ENCODE measurements at regions not wholly inside any gene's neighbourhood (a gene's known extent, or its start where the extent isn't known, plus 50 kb on each side); places are given as distances from the start of the nearest gene placed in this dataset.

GRCh38 chr11:27860811-27861210 lies 160.6 kb upstream of the BDNF start:
- in situ Hi-C loops (cut with HindIII; ENCODE audit: low sequenced_read_pairs) = no loop called here
- DNase-seq (ENCODE audit: low read depth) = no peak
- TF ChIP-seq CTCF (IDR thresholded peaks at IDR 0.05; ENCODE audit: low read depth, low read length, missing control alignments) = no peak
- no peak overlapping the region for H3K4me3 ChIP-seq (ENCODE audit: low read depth, low read length)

GRCh38 chr11:27858866-27859265 lies 158.6 kb upstream of the BDNF start:
- H3K4me3 ChIP-seq (ENCODE audit: low read depth, low read length) = no peak overlapping the region
- TF ChIP-seq CTCF (IDR thresholded peaks at IDR 0.05; ENCODE audit: low read depth, low read length, missing control alignments) = no peak
- no peak for DNase-seq (ENCODE audit: low read depth)
- in situ Hi-C loops (cut with HindIII; ENCODE audit: low sequenced_read_pairs) = no loop called here

GRCh38 chr11:27857588-27857987 lies 157.3 kb upstream of the BDNF start:
- in situ Hi-C loops (cut with HindIII; ENCODE audit: low sequenced_read_pairs) = no loop called here

GRCh38 chr11:27857014-27857413 lies 156.8 kb upstream of the BDNF start:
- DNase-seq (ENCODE audit: low read depth) = no peak
- no peak overlapping the region for H3K4me3 ChIP-seq (ENCODE audit: low read depth, low read length)
- TF ChIP-seq CTCF (IDR thresholded peaks at IDR 0.05; ENCODE audit: low read depth, low read length, missing control alignments) = no peak
- in situ Hi-C loops (cut with HindIII; ENCODE audit: low sequenced_read_pairs) = no loop called here

More at GRCh38 chr11:27857588-27857987, 157.3 kb upstream of the BDNF start:
- H3K4me3 ChIP-seq (ENCODE audit: low read depth, low read length) = no peak overlapping the region
- DNase-seq (ENCODE audit: low read depth) = no peak
- TF ChIP-seq CTCF (IDR thresholded peaks at IDR 0.05; ENCODE audit: low read depth, low read length, missing control alignments) = no peak

- TF ChIP-seq CTCF (IDR thresholded peaks at IDR 0.05; ENCODE audit: low read depth, low read length, missing control alignments) = no peak
- no peak for DNase-seq (ENCODE audit: low read depth)
- in situ Hi-C loops (cut with HindIII; ENCODE audit: low sequenced_read_pairs) = no loop called here
- no peak overlapping the region for H3K4me3 ChIP-seq (ENCODE audit: low read depth, low read length)
Observed at GRCh38 chr11:27848423-27848822, 148.2 kb upstream of the BDNF start.

- TF ChIP-seq CTCF (IDR thresholded peaks at IDR 0.05; ENCODE audit: low read depth, low read length, missing control alignments) = no peak
- no peak for DNase-seq (ENCODE audit: low read depth)
- in situ Hi-C loops (cut with HindIII; ENCODE audit: low sequenced_read_pairs) = no loop called here
- no peak overlapping the region for H3K4me3 ChIP-seq (ENCODE audit: low read depth, low read length)
Observed at GRCh38 chr11:27847496-27847895, 147.2 kb upstream of the BDNF start.

GRCh38 chr11:27842290-27842689 lies 142.0 kb upstream of the BDNF start:
- no peak for DNase-seq (ENCODE audit: low read depth)
- no peak for TF ChIP-seq CTCF (IDR thresholded peaks at IDR 0.05; ENCODE audit: low read depth, low read length, missing control alignments)
- in situ Hi-C loops (cut with HindIII; ENCODE audit: low sequenced_read_pairs) = no loop called here
- no peak overlapping the region for H3K4me3 ChIP-seq (ENCODE audit: low read depth, low read length)
